CD14-positive monocyte (primary cell): ENCODE measurements at regions not wholly inside any gene's neighbourhood (a gene's known extent, or its start where the extent isn't known, plus 50 kb on each side); places are given as distances from the start of the nearest gene placed in this dataset.

Source experiments
- DNase-seq, 3 donors: peaks; one replicate each; pipeline ENCODE4 v3.0.0-alpha.2; 2011 to 2022
- H2AFZ ChIP-seq: 2 replicates; pipeline ENCODE4 v1.6.0; 2012; ENCODE audit warnings: mild to moderate bottlenecking, low read depth, low read length, inconsistent platforms; ENCODE audit not compliant: insufficient read depth, poor library complexity, severe bottlenecking
- H3K27ac ChIP-seq, 2 donors: 1 replicate in 1 of 2; 2 replicates in 1 of 2; pipeline ENCODE4 v1.5.1; 2012 to 2013; ENCODE audit warnings: low read length in 2 of 2, control low read depth in 1 of 2, inconsistent platforms in 1 of 2, low read depth in 1 of 2, mild to moderate bottlenecking in 1 of 2
- H3K27me3 ChIP-seq, 2 donors: one replicate each; pipeline versions ENCODE4 v1.6.0 to v1.6.1; 2011 to 2013; ENCODE audit warnings: low read length in 2 of 2; ENCODE audit not compliant: control insufficient read depth in 2 of 2, insufficient read depth in 2 of 2
- H3K36me3 ChIP-seq, 2 donors: replicated peaks in 1 of 2; 1 replicate in 1 of 2; 2 replicates in 1 of 2; pipeline versions ENCODE4 v1.5.1 to v1.6.1; 2012 to 2013; ENCODE audit warnings: low read length in 2 of 2, control low read depth in 1 of 2, inconsistent platforms in 1 of 2, mild to moderate bottlenecking in 1 of 2; ENCODE audit not compliant: insufficient read depth in 2 of 2, control insufficient read depth in 1 of 2
- H3K4me1 ChIP-seq, 2 donors: 1 replicate in 1 of 2; 2 replicates in 1 of 2; pipeline versions ENCODE4 v1.5.1 to v1.6.1; 2012 to 2013; ENCODE audit warnings: low read length in 2 of 2, control low read depth in 1 of 2, inconsistent platforms in 1 of 2, mild to moderate bottlenecking in 1 of 2, moderate library complexity in 1 of 2; ENCODE audit not compliant: insufficient read depth in 2 of 2, control insufficient read depth in 1 of 2
- H3K4me2 ChIP-seq: replicated peaks from 2 replicates; pipeline ENCODE3; 2012; ENCODE audit warnings: low read length, moderate library complexity, mild to moderate bottlenecking; ENCODE audit not compliant: poor library complexity, severe bottlenecking; ENCODE audit errors: extremely low read depth
- H3K4me3 ChIP-seq, 3 experiments: fragments of 200-600 bp in 1 of 3; sonication (generic) in 1 of 3; replicated peaks in 1 of 3; 1 replicate in 2 of 3; 2 replicates in 1 of 3; pipeline ENCODE4 v1.5.1; 2011 to 2013; ENCODE audit warnings: low read length in 3 of 3, mild to moderate bottlenecking in 3 of 3, control low read depth in 2 of 3, low read depth in 2 of 3, inconsistent platforms in 1 of 3, moderate library complexity in 1 of 3
- H3K79me2 ChIP-seq: 2 replicates; pipeline ENCODE4 v1.6.0; 2012; ENCODE audit warnings: mild to moderate bottlenecking, control low read depth, inconsistent platforms, low read length, moderate library complexity; ENCODE audit not compliant: insufficient read depth
- H3K9ac ChIP-seq: 2 replicates; pipeline ENCODE4 v1.6.0; 2017; ENCODE audit warnings: low read length, mild to moderate bottlenecking; ENCODE audit not compliant: insufficient read depth, poor library complexity, severe bottlenecking
- H3K9me3 ChIP-seq, 2 donors: replicated peaks in 1 of 2; 1 replicate in 1 of 2; 2 replicates in 1 of 2; pipeline versions ENCODE4 v1.5.1 to v1.6.1; 2012 to 2013; ENCODE audit warnings: low read length in 2 of 2, control low read depth in 1 of 2; ENCODE audit not compliant: control insufficient read depth in 1 of 2, insufficient read depth in 1 of 2
- H4K20me1 ChIP-seq: 2 replicates; pipeline ENCODE4 v1.6.0; 2012; ENCODE audit warnings: mild to moderate bottlenecking, low read length, control low read depth, moderate library complexity; ENCODE audit not compliant: insufficient read depth
- H3K27ac Mint-ChIP-seq, 7 donors: one replicate each; pipeline ENCODE4 v1.8.0; 2020; ENCODE audit warnings: mild to moderate bottlenecking in 7 of 7, mixed read lengths in 7 of 7, moderate library complexity in 6 of 7, inconsistent platforms in 2 of 7
- H3K27me3 Mint-ChIP-seq, 3 donors: one replicate each; pipeline ENCODE4 v1.8.0; 2021 to 2022; ENCODE audit warnings: low read depth in 3 of 3, mild to moderate bottlenecking in 3 of 3, mixed read lengths in 3 of 3, moderate library complexity in 3 of 3, inconsistent platforms in 1 of 3
- H3K36me3 Mint-ChIP-seq, 2 donors: one replicate each; pipeline ENCODE4 v1.8.0; 2020; ENCODE audit warnings: mixed read lengths in 2 of 2, inconsistent platforms in 1 of 2, mild to moderate bottlenecking in 1 of 2
- H3K4me1 Mint-ChIP-seq: one replicate; pipeline ENCODE4 v1.8.0; 2020; ENCODE audit warnings: mild to moderate bottlenecking, mixed read lengths
- H3K4me3 Mint-ChIP-seq, 2 donors: one replicate each; pipeline ENCODE4 v1.8.0; 2020; ENCODE audit warnings: mild to moderate bottlenecking in 2 of 2, mixed read lengths in 2 of 2, moderate library complexity in 1 of 2
- H3K9me3 Mint-ChIP-seq, 7 donors: one replicate each; pipeline ENCODE4 v1.8.0; 2020 to 2022; ENCODE audit warnings: mixed read lengths in 7 of 7, mild to moderate bottlenecking in 6 of 7, moderate library complexity in 6 of 7, inconsistent platforms in 2 of 7
- WGBS: methylation state at CpG from one replicate; pipeline ENCODE4 v1.1.5; 2013; ENCODE audit warnings: missing lambda C conversion rate; ENCODE audit not compliant: insufficient coverage; 5-methylcytosine and 5-hydroxymethylcytosine counted together
- intact Hi-C, 2 donors: fragments of 100-400 bp; cut with micrococcal nuclease; formaldehyde crosslinking; loops; one replicate each; pipeline versions ENCODE4 v1.15.0 to v1.15.1; 2023
- TF ChIP-seq, protein P1 (sequence below): fragments of 200-600 bp; IDR thresholded peaks from one replicate; pipeline ENCODE4 v1.8.0; 2022; ENCODE audit warnings: antibody characterized with exemption, mild to moderate bottlenecking

DNA sequence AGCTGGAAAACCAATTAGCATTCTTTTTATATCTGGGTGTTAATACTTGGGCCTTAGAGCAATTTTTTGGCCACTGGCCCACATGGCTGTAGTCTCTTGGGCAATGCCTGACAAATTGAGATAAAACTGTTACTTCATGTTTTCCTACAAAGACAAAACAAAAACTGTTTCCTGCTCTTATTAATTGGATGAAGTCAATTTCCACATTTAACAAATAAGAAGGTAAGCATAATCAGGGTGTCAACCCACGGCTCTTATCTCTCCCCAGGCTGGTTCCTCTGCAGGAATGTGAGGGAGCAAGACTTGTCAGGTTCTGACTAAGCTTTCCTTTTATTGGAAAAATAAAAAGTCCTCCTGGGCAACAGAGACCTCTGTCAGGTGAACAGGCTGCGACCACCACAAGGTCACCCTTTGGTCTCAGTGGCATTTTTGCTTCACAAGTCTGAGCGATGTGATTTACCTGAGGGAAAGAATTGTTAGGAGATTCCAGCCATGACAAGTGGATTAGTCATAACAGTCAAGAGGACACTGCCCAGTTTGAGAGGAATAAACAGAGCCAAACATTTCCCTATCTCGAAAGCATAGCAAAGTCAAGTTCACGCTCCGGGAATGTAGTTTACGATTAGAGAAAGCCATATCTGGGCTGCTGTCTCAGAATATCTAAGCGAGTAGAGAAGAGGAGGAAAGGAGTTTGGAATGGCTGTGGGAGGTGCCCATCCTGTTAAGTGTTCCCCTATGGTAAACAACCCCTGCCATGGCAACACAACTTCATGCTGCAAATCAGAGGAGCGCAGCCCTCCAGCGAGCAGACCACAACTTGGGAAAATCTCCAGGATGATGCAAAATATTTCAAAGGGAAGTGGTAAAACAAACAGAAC is 144.4 kb downstream of the TES start:
- H3K9me3 Mint-ChIP-seq = peaks cover 0 to 14% (median 0%) of the 10 kb centered on the region in 7 donors
- H3K27me3 Mint-ChIP-seq = peaks cover 0 to 3% (median 0%) of the 10 kb centered on the region in 3 donors
- H3K4me3 Mint-ChIP-seq = peak overlapping the region in 1 of 2 donors; percentile 54
- no peaks in the 10 kb centered on the region for H3K79me2 ChIP-seq
- H3K27me3 ChIP-seq = no peaks in the 10 kb centered on the region
- H3K27ac Mint-ChIP-seq = no peak overlapping the region
- no peak overlapping the region for H3K4me2 ChIP-seq
- H3K36me3 ChIP-seq = no peaks in the 10 kb centered on the region
- no peak overlapping the region for H3K9ac ChIP-seq
- H3K27ac ChIP-seq = no peak overlapping the region
- peaks cover 11% of the 10 kb centered on the region for H3K4me1 Mint-ChIP-seq
- H4K20me1 ChIP-seq = no peaks in the 10 kb centered on the region
- intact Hi-C loops = no loop called here
- no peaks in the 10 kb centered on the region for H3K36me3 Mint-ChIP-seq
- H3K4me1 ChIP-seq = no peaks in the 10 kb centered on the region
- 47% methylated on average over 4 of the region's 10 CpGs for WGBS
- no peak overlapping the region for H3K4me3 ChIP-seq
- H3K9me3 ChIP-seq = no peaks in the 10 kb centered on the region
- TF ChIP-seq, protein P1, sequence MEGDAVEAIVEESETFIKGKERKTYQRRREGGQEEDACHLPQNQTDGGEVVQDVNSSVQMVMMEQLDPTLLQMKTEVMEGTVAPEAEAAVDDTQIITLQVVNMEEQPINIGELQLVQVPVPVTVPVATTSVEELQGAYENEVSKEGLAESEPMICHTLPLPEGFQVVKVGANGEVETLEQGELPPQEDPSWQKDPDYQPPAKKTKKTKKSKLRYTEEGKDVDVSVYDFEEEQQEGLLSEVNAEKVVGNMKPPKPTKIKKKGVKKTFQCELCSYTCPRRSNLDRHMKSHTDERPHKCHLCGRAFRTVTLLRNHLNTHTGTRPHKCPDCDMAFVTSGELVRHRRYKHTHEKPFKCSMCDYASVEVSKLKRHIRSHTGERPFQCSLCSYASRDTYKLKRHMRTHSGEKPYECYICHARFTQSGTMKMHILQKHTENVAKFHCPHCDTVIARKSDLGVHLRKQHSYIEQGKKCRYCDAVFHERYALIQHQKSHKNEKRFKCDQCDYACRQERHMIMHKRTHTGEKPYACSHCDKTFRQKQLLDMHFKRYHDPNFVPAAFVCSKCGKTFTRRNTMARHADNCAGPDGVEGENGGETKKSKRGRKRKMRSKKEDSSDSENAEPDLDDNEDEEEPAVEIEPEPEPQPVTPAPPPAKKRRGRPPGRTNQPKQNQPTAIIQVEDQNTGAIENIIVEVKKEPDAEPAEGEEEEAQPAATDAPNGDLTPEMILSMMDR = no peak
- H2AFZ ChIP-seq = no peak overlapping the region
- peak in 1 of 3 donors; percentile 4 for DNase-seq

DNA sequence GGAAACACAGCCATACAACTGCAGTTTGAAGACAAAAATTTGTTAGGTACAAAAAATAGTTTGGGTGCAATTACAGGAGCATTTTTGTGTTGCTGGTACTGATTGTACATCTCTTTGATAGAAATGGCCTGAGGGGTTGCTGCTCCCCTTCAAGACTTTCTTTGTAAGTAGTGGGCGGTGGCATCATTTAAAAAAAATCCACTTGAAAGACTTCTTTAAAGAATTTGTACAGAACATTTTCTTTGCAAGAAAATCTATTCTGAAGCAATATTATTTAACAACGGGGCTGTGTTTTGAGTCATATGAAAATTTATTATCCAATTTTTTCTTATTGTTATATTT is 144.1 kb upstream of the CAV2 start:
- Mint-ChIP-seq H3K4me1 (peaks cover 11% of the 10 kb centered on the region), H3K27ac (no peak overlapping the region), H3K36me3 (no peaks in the 10 kb centered on the region), H3K4me3 (peak overlapping the region in 1 of 2 donors; percentile 54), H3K9me3 (peaks cover 0 to 14% (median 0%) of the 10 kb centered on the region in 7 donors), H3K27me3 (peaks cover 0 to 3% (median 0%) of the 10 kb centered on the region in 3 donors)
- Histone ChIP-seq H3K4me2 (no peak overlapping the region), H3K27ac (no peak overlapping the region), H3K9me3 (peaks cover 0 to under 1% of the 10 kb centered on the region in 2 donors), H2AFZ (no peak overlapping the region), H3K79me2 (no peaks in the 10 kb centered on the region), H3K36me3 (no peaks in the 10 kb centered on the region), H3K4me1 (no peaks in the 10 kb centered on the region), H3K9ac (no peak overlapping the region), H3K27me3 (no peaks in the 10 kb centered on the region), H3K4me3 (no peak overlapping the region), H4K20me1 (no peaks in the 10 kb centered on the region)
- DNase-seq = no peak
- TF ChIP-seq, protein P1 = no peak
- WGBS = no CpG with 5 or more reads among the region's 2 CpGs
- intact Hi-C loops = no loop called here
